OCI-LY7 (cell line): ENCODE measurements at regions not wholly inside any gene's neighbourhood (a gene's known extent, or its start where the extent isn't known, plus 50 kb on each side); places are given as distances from the start of the nearest gene placed in this dataset.
"Not testable (repeated sequence)": the region's sequence is repeated elsewhere in the genome, so short reads cannot be mapped to it uniquely, and the experiment has no call there.

Source experiments
- BruUV-seq: library from RNA; stranded (reverse); fragments of 400-500 nt; replicated peaks from 2 replicates; lab custom pipeline; 2021; lab: Mats Ljungman, UMichigan
- CTCF ChIA-PET: fragments of 300-600 bp; sonication (Branson Sonifier 250); formaldehyde crosslinking; loops from one replicate; lab custom pipeline; 2022; ENCODE audit warnings: antibody characterized with exemption; ENCODE audit not compliant: unreplicated experiment; lab: Charles Lee
- POLR2A ChIA-PET: fragments of 300-600 bp; sonication (Branson Sonifier 250); formaldehyde crosslinking; loops from one replicate; lab custom pipeline; 2022; ENCODE audit warnings: antibody characterized with exemption; lab: Charles Lee
- DNase-seq: peaks from one replicate; pipeline ENCODE4 v3.0.0-alpha.2; 2015; ENCODE audit warnings: low spot score
- H2AFZ ChIP-seq: fragments of 200-600 bp; sonication (generic), shearing (Covaris generic); 2 replicates; pipeline ENCODE4 v1.6.1; 2014; ENCODE audit warnings: mild to moderate bottlenecking, antibody characterized with exemption, low read length, moderate library complexity
- H3K27ac ChIP-seq: fragments of 200-600 bp; sonication (generic); 2 replicates; pipeline ENCODE4 v1.5.1; 2014; ENCODE audit warnings: mixed run types, low read depth, mild to moderate bottlenecking, moderate library complexity, low read length, inconsistent platforms; ENCODE audit not compliant: poor library complexity, severe bottlenecking
- H3K36me3 ChIP-seq: fragments of 200-600 bp; sonication (generic); 2 replicates; pipeline ENCODE4 v1.6.1; 2014; ENCODE audit warnings: mild to moderate bottlenecking, antibody characterized with exemption, low read length, moderate library complexity, mixed read lengths; ENCODE audit not compliant: insufficient read depth
- H3K4me1 ChIP-seq: fragments of 200-600 bp; sonication (generic); 2 replicates; pipeline ENCODE4 v1.5.1; 2014; ENCODE audit warnings: mild to moderate bottlenecking, low read length; ENCODE audit not compliant: insufficient read depth, poor library complexity, severe bottlenecking
- H3K4me2 ChIP-seq: fragments of 200-600 bp; sonication (generic); 2 replicates; pipeline ENCODE4 v1.6.1; 2014; ENCODE audit warnings: mild to moderate bottlenecking, low read length
- H3K4me3 ChIP-seq: fragments of 200-600 bp; sonication (generic); 2 replicates; pipeline ENCODE4 v1.5.1; 2014; ENCODE audit warnings: mild to moderate bottlenecking, low read depth, low read length; ENCODE audit not compliant: poor library complexity, severe bottlenecking
- H3K79me2 ChIP-seq: fragments of 200-600 bp; sonication (generic); 2 replicates; pipeline ENCODE4 v1.6.1; 2016; ENCODE audit warnings: low read depth, mild to moderate bottlenecking, low read length, moderate library complexity, mixed read lengths; ENCODE audit not compliant: insufficient read depth
- H3K9me2 ChIP-seq: fragments of 200-600 bp; sonication (generic); 2 replicates; pipeline ENCODE4 v1.6.1; 2016; ENCODE audit warnings: mild to moderate bottlenecking, low read length, mixed read lengths; ENCODE audit not compliant: insufficient read depth
- H3K9me3 ChIP-seq: fragments of 200-600 bp; sonication (generic); 2 replicates; pipeline ENCODE4 v1.6.1; 2014; ENCODE audit warnings: mild to moderate bottlenecking, mixed run types, low read length, mixed read lengths
- H4K20me1 ChIP-seq: fragments of 200-600 bp; sonication (generic); 2 replicates; pipeline ENCODE4 v1.6.1; 2014; ENCODE audit warnings: mild to moderate bottlenecking, antibody characterized with exemption, low read length, moderate library complexity, mixed read lengths; ENCODE audit not compliant: insufficient read depth
- EZH2phosphoT487 ChIP-seq: fragments of 200-600 bp; sonication (generic); IDR thresholded peaks from 2 replicates; pipeline ENCODE4 v1.6.1; 2018; ENCODE audit warnings: low read depth, borderline replicate concordance, mild to moderate bottlenecking, mixed run types, antibody characterized with exemption, low read length, moderate library complexity, mixed read lengths
- intact Hi-C: fragments of 100-400 bp; cut with micrococcal nuclease; formaldehyde crosslinking; loops from one replicate; pipeline ENCODE4 v1.10.0; 2022; ENCODE audit not compliant: unreplicated experiment
- TF ChIP-seq, protein P1 (sequence below): fragments of 200-600 bp; sonication (generic); conservative IDR thresholded peaks from 2 replicates; pipeline ENCODE4 v1.5.1; 2014; ENCODE audit warnings: mild to moderate bottlenecking, antibody characterized with exemption, low read length, moderate library complexity, mixed read lengths

DNA sequence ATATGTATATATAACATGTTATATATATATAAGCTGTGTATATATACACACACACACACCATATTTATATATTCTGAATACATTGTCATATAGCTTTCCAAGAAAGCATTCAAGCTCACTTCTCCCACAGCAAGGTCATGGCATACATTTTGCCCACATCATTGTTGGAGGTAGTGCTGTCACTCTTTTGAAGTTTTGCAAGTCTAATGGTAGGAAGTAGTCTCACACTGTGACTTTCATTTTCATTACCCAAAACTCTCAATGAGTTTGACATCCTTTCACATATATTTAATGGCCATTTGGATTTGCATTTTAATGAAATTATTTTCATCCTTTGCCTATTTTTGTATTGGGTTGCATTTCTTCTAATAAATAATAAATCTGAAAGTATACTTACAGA, 59.8 kb upstream of the COX7C start:
- ChIA-PET POLR2A (interaction anchor here (0.7 to 1.5 kb wide), 2 partner anchors 10 to 19 kb away, joined by 3 read pairs; no protein-coding TSS in a partner anchor), CTCF (no interaction called here)
- Histone ChIP-seq H3K4me2 (no peak overlapping the region), H2AFZ (no peak overlapping the region), H3K9me3 (no peaks in the 10 kb centered on the region), H3K27ac (no peak overlapping the region), H4K20me1 (no peaks in the 10 kb centered on the region), H3K79me2 (no peaks in the 10 kb centered on the region), H3K36me3 (no peaks in the 10 kb centered on the region), H3K4me1 (no peaks in the 10 kb centered on the region), H3K4me3 (no peak overlapping the region), H3K9me2 (no peaks in the 10 kb centered on the region)
- BruUV-seq = no TSS peak
- TF ChIP-seq EZH2phosphoT487 = no peak
- TF ChIP-seq, protein P1, sequence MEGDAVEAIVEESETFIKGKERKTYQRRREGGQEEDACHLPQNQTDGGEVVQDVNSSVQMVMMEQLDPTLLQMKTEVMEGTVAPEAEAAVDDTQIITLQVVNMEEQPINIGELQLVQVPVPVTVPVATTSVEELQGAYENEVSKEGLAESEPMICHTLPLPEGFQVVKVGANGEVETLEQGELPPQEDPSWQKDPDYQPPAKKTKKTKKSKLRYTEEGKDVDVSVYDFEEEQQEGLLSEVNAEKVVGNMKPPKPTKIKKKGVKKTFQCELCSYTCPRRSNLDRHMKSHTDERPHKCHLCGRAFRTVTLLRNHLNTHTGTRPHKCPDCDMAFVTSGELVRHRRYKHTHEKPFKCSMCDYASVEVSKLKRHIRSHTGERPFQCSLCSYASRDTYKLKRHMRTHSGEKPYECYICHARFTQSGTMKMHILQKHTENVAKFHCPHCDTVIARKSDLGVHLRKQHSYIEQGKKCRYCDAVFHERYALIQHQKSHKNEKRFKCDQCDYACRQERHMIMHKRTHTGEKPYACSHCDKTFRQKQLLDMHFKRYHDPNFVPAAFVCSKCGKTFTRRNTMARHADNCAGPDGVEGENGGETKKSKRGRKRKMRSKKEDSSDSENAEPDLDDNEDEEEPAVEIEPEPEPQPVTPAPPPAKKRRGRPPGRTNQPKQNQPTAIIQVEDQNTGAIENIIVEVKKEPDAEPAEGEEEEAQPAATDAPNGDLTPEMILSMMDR = no peak
- DNase-seq = no peak
- intact Hi-C loops = no loop called here

DNA sequence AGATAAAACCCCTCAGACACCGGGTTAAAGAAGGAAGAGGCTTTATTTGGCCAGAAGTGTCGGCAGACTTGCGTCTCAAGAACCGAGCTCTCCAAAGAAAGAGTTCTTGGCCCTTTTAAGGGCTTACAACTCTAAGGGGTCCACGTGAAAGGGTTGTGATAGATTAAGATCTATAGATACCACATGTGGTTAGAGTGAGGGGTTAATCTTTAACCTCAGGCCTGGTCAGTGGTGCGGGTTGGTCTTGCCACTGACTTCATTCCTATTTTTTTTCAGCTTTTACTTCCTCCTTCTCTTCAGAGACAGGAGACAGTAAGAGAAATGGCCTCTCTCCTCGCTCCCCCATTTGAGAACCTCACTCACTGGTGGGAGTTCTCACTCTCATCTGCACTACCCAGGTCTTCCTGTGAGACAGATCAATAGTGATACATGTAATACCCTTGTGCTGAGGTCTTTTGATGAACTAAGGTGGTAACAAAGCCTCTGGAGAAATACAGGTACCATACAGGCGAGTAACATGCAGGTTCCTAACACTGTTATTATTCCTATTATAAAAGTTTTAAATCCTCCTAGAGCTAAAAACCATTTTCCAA, 52.4 kb upstream of the COX7C start:
- Histone ChIP-seq H3K9me2 (no peaks in the 10 kb centered on the region), H3K79me2 (no peaks in the 10 kb centered on the region), H3K9me3 (no peaks in the 10 kb centered on the region), H3K27ac (no peak overlapping the region), H3K36me3 (no peaks in the 10 kb centered on the region), H2AFZ (no peak overlapping the region), H4K20me1 (no peaks in the 10 kb centered on the region), H3K4me3 (no peak overlapping the region), H3K4me1 (no peaks in the 10 kb centered on the region), H3K4me2 (no peak overlapping the region)
- TF ChIP-seq EZH2phosphoT487 = no peak
- TF ChIP-seq, protein P1 = no peak
- intact Hi-C loops = no loop called here
- ChIA-PET POLR2A (no interaction called here), CTCF (no interaction called here)
- no TSS peak for BruUV-seq
- DNase-seq = no peak

DNA sequence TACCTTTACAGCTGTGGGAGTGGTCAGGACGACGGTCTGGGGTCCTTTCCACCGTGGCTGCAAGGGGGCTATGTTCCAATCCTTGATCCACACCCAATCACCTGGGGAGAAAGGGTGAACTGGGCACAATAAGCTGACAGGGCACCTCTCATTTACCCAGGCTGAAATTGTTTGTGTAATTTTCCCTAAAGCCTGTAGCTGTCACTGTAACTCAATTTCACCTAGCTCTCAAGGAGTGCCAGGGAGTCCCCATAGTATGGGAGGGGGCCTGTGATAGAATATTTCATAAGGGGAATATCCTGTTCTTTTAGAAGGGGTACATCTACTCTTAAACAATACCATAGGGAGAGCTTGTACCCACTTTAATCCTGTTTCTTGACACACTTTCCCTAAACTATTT, 51.7 kb upstream of the COX7C start:
- TF ChIP-seq, protein P1 = peak; percentile 53
- H3K27ac ChIP-seq, BruUV-seq, H3K4me1 ChIP-seq, H3K79me2 ChIP-seq, H3K4me3 ChIP-seq, H3K9me2 ChIP-seq, DNase-seq, H4K20me1 ChIP-seq, intact Hi-C loops, H3K36me3 ChIP-seq, H2AFZ ChIP-seq, POLR2A ChIA-PET, H3K9me3 ChIP-seq, H3K4me2 ChIP-seq: not testable (repeated sequence)
- CTCF ChIA-PET = interaction anchor here (0.6 kb wide), 1 partner anchor 88 kb away, joined by 3 read pairs; no protein-coding TSS in a partner anchor
